ENCODE measurements at regions not wholly inside any gene's neighbourhood (a gene's known extent, or its start where the extent isn't known, plus 50 kb on each side); places are given as distances from the start of the nearest gene placed in this dataset.

- TF ChIP-seq CTCF (IDR thresholded peaks at IDR 0.05) (no peak), POLR2AphosphoS5 (IDR thresholded peaks at IDR 0.05) (no peak), POLR2A (IDR thresholded peaks at IDR 0.05) (no peak)
Observed at GRCh38 chr3:59429198-59429597, 379.4 kb upstream of the CFAP20DC start.
